ENCODE measurements at regions not wholly inside any gene's neighbourhood (a gene's known extent, or its start where the extent isn't known, plus 50 kb on each side); places are given as distances from the start of the nearest gene placed in this dataset.

- TF ChIP-seq CTCF (IDR thresholded peaks at IDR 0.05; ENCODE audit: low read depth, low read length, poor library complexity, severe bottlenecking) (no peak), EZH2phosphoT487 (IDR thresholded peaks at IDR 0.05; ENCODE audit: borderline replicate concordance, low read length) (no peak)
These were observed 756.7 kb downstream of the NR2F2 start for GRCh38 chr15:97087006-97087741.
